ENCODE measurements at regions not wholly inside any gene's neighbourhood (a gene's known extent, or its start where the extent isn't known, plus 50 kb on each side); places are given as distances from the start of the nearest gene placed in this dataset.

DNA sequence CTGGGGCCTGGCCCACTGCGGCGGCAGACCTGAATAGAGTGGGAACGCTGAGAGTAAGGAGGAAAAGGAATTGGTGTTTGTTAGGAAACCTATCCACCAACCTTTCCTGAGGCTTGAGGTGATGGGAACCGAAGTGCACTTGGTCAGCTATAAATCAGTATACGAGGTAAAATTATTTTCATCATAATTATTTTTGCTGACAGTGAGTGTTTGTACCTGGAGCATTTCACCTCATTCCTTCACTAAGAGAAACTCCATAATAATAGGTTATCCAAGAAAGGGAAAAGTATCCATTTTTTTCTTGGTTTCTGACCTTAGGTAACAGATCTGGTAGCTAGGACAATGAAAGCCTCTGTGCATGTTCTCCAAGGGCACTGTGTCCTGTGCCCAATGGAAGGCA, 138.6 kb upstream of the RGPD4 start:
- Histone ChIP-seq H4K8ac (ENCODE audit: low read depth, low read length) (no peak overlapping the region), H2BK15ac (ENCODE audit: low read length) (no peak overlapping the region), H4K91ac (ENCODE audit: low read depth, low read length, poor library complexity) (no peak overlapping the region), H3K4me3 (ENCODE audit: low read length in 2 of 2) (no peak overlapping the region), H3K27ac (replicated peaks; ENCODE audit: low read length) (no peak overlapping the region), H3K79me1 (ENCODE audit: low read depth, low read length) (no peaks in the 10 kb centered on the region), H2BK5ac (ENCODE audit: low read length) (no peak overlapping the region), H3K4me1 (ENCODE audit: control insufficient read depth in 2 of 2, insufficient read depth in 1 of 2, low read depth in 1 of 2, low read length in 2 of 2) (peaks cover 0 to 5% of the 10 kb centered on the region in 2 donors), H2BK12ac (ENCODE audit: low read length) (no peak overlapping the region), H3K27me3 (ENCODE audit: control insufficient read depth in 3 of 3, insufficient read depth in 3 of 3, low read depth in 1 of 3, low read length in 3 of 3) (no peaks in the 10 kb centered on the region), H2AFZ (ENCODE audit: low read length) (no peak overlapping the region), H2AK5ac (ENCODE audit: low read depth, low read length) (no peak overlapping the region), H3K9ac (ENCODE audit: low read depth, low read length, poor library complexity) (no peak overlapping the region), H3K23ac (ENCODE audit: low read depth, low read length, poor library complexity) (no peak overlapping the region), H3K4ac (ENCODE audit: low read length) (no peak overlapping the region), H3K18ac (ENCODE audit: low read length) (no peak overlapping the region), H3K4me2 (ENCODE audit: insufficient read depth, low read length, poor library complexity, severe bottlenecking) (no peak overlapping the region), H3K14ac (ENCODE audit: low read length) (no peak overlapping the region), H2BK120ac (ENCODE audit: low read depth, low read length) (no peak overlapping the region), H3K9me3 (replicated peaks in 1 of 2; ENCODE audit: control insufficient read depth in 2 of 2, insufficient read depth in 1 of 2, low read depth in 1 of 2, low read length in 2 of 2) (no peaks in the 10 kb centered on the region), H3K36me3 (replicated peaks in 1 of 2; ENCODE audit: control insufficient read depth in 2 of 2, insufficient read depth in 2 of 2, low read length in 2 of 2) (no peaks in the 10 kb centered on the region)
- WGBS, 2 donors (ENCODE audit: extremely low coverage in 2 of 2, insufficient read length in 2 of 2, insufficient replicate concordance in 1 of 2) = no CpG with 5 or more reads among the region's 5 CpGs
- DNase-seq (ENCODE audit: low spot score) = no peak

- WGBS, 2 donors (ENCODE audit: extremely low coverage in 2 of 2, insufficient read length in 2 of 2, insufficient replicate concordance in 1 of 2) = no CpG with 5 or more reads among the region's 3 CpGs
These were observed 133.1 kb upstream of the RGPD4 start for GRCh38 chr2:107693604-107694003.

GRCh38 chr2:107694667-107695066, 132.0 kb upstream of the RGPD4 start:
- Histone ChIP-seq H3K27me3 (ENCODE audit: control insufficient read depth in 3 of 3, insufficient read depth in 3 of 3, low read depth in 1 of 3, low read length in 3 of 3) (no peaks in the 10 kb centered on the region), H4K8ac (ENCODE audit: low read depth, low read length) (no peak overlapping the region), H3K79me1 (ENCODE audit: low read depth, low read length) (peaks cover 2% of the 10 kb centered on the region), H3K9me3 (replicated peaks in 1 of 2; ENCODE audit: control insufficient read depth in 2 of 2, insufficient read depth in 1 of 2, low read depth in 1 of 2, low read length in 2 of 2) (peaks cover 0 to 3% of the 10 kb centered on the region in 2 donors), H2AFZ (ENCODE audit: low read length) (no peak overlapping the region), H2BK5ac (ENCODE audit: low read length) (no peak overlapping the region), H2BK120ac (ENCODE audit: low read depth, low read length) (no peak overlapping the region), H3K4me1 (ENCODE audit: control insufficient read depth in 2 of 2, insufficient read depth in 1 of 2, low read depth in 1 of 2, low read length in 2 of 2) (peaks cover 0 to 3% of the 10 kb centered on the region in 2 donors), H3K14ac (ENCODE audit: low read length) (peak overlapping the region; percentile 48), H3K36me3 (replicated peaks in 1 of 2; ENCODE audit: control insufficient read depth in 2 of 2, insufficient read depth in 2 of 2, low read length in 2 of 2) (no peaks in the 10 kb centered on the region), H3K23ac (ENCODE audit: low read depth, low read length, poor library complexity) (peak overlapping the region; percentile 29), H3K4me3 (ENCODE audit: low read length in 2 of 2) (peak overlapping the region in 1 of 2 donors; percentile 74), H3K4me2 (ENCODE audit: insufficient read depth, low read length, poor library complexity, severe bottlenecking) (no peak overlapping the region), H3K18ac (ENCODE audit: low read length) (no peak overlapping the region), H2BK15ac (ENCODE audit: low read length) (no peak overlapping the region), H2AK5ac (ENCODE audit: low read depth, low read length) (no peak overlapping the region), H2BK12ac (ENCODE audit: low read length) (no peak overlapping the region), H3K4ac (ENCODE audit: low read length) (no peak overlapping the region), H3K27ac (replicated peaks; ENCODE audit: low read length) (no peak overlapping the region), H4K91ac (ENCODE audit: low read depth, low read length, poor library complexity) (peak overlapping the region; percentile 65), H3K9ac (ENCODE audit: low read depth, low read length, poor library complexity) (no peak overlapping the region)
- DNase-seq (ENCODE audit: low spot score) = no peak
- WGBS, 2 donors (ENCODE audit: extremely low coverage in 2 of 2, insufficient read length in 2 of 2, insufficient replicate concordance in 1 of 2) = no CpG with 5 or more reads among the region's 5 CpGs

More at GRCh38 chr2:107693604-107694003, 133.1 kb upstream of the RGPD4 start:
- no peaks in the 10 kb centered on the region for H3K27me3 ChIP-seq (ENCODE audit: control insufficient read depth in 3 of 3, insufficient read depth in 3 of 3, low read depth in 1 of 3, low read length in 3 of 3)
- H3K18ac ChIP-seq (ENCODE audit: low read length) = no peak overlapping the region
- no peak overlapping the region for H3K9ac ChIP-seq (ENCODE audit: low read depth, low read length, poor library complexity)
- H3K23ac ChIP-seq (ENCODE audit: low read depth, low read length, poor library complexity) = no peak overlapping the region
- H3K36me3 ChIP-seq (replicated peaks in 1 of 2; ENCODE audit: control insufficient read depth in 2 of 2, insufficient read depth in 2 of 2, low read length in 2 of 2) = no peaks in the 10 kb centered on the region
- H3K4me1 ChIP-seq (ENCODE audit: control insufficient read depth in 2 of 2, insufficient read depth in 1 of 2, low read depth in 1 of 2, low read length in 2 of 2) = peaks cover 0 to 3% of the 10 kb centered on the region in 2 donors
- H2BK120ac ChIP-seq (ENCODE audit: low read depth, low read length) = no peak overlapping the region
- H2BK15ac ChIP-seq (ENCODE audit: low read length) = no peak overlapping the region
- no peak overlapping the region for H3K27ac ChIP-seq (replicated peaks; ENCODE audit: low read length)
- no peak overlapping the region for H3K4ac ChIP-seq (ENCODE audit: low read length)
- H2BK12ac ChIP-seq (ENCODE audit: low read length) = no peak overlapping the region
- no peak overlapping the region for H3K4me2 ChIP-seq (ENCODE audit: insufficient read depth, low read length, poor library complexity, severe bottlenecking)
- no peak overlapping the region for H2AFZ ChIP-seq (ENCODE audit: low read length)
- no peak overlapping the region for H2BK5ac ChIP-seq (ENCODE audit: low read length)
- H3K4me3 ChIP-seq (ENCODE audit: low read length in 2 of 2) = no peak overlapping the region
- H4K8ac ChIP-seq (ENCODE audit: low read depth, low read length) = no peak overlapping the region
- peaks cover 0 to 3% of the 10 kb centered on the region in 2 donors for H3K9me3 ChIP-seq (replicated peaks in 1 of 2; ENCODE audit: control insufficient read depth in 2 of 2, insufficient read depth in 1 of 2, low read depth in 1 of 2, low read length in 2 of 2)
- H3K14ac ChIP-seq (ENCODE audit: low read length) = no peak overlapping the region
- no peak overlapping the region for H4K91ac ChIP-seq (ENCODE audit: low read depth, low read length, poor library complexity)
- H3K79me1 ChIP-seq (ENCODE audit: low read depth, low read length) = peaks cover 2% of the 10 kb centered on the region
- no peak for DNase-seq (ENCODE audit: low spot score)
- no peak overlapping the region for H2AK5ac ChIP-seq (ENCODE audit: low read depth, low read length)

- no peak overlapping the region for H2BK12ac ChIP-seq (ENCODE audit: low read length)
- H3K79me1 ChIP-seq (ENCODE audit: low read depth, low read length) = peaks cover 2% of the 10 kb centered on the region
- H3K27ac ChIP-seq (replicated peaks; ENCODE audit: low read length) = no peak overlapping the region
- H3K4me1 ChIP-seq (ENCODE audit: control insufficient read depth in 2 of 2, insufficient read depth in 1 of 2, low read depth in 1 of 2, low read length in 2 of 2) = peaks cover 3 to 4% of the 10 kb centered on the region in 2 donors
- H3K27me3 ChIP-seq (ENCODE audit: control insufficient read depth in 3 of 3, insufficient read depth in 3 of 3, low read depth in 1 of 3, low read length in 3 of 3) = no peaks in the 10 kb centered on the region
- peaks cover 0 to 3% of the 10 kb centered on the region in 2 donors for H3K9me3 ChIP-seq (replicated peaks in 1 of 2; ENCODE audit: control insufficient read depth in 2 of 2, insufficient read depth in 1 of 2, low read depth in 1 of 2, low read length in 2 of 2)
- no peak overlapping the region for H3K9ac ChIP-seq (ENCODE audit: low read depth, low read length, poor library complexity)
- H3K4me2 ChIP-seq (ENCODE audit: insufficient read depth, low read length, poor library complexity, severe bottlenecking) = no peak overlapping the region
- no peak overlapping the region for H2BK5ac ChIP-seq (ENCODE audit: low read length)
- no peak overlapping the region for H2AFZ ChIP-seq (ENCODE audit: low read length)
- no peaks in the 10 kb centered on the region for H3K36me3 ChIP-seq (replicated peaks in 1 of 2; ENCODE audit: control insufficient read depth in 2 of 2, insufficient read depth in 2 of 2, low read length in 2 of 2)
- H3K18ac ChIP-seq (ENCODE audit: low read length) = no peak overlapping the region
- no peak overlapping the region for H2BK120ac ChIP-seq (ENCODE audit: low read depth, low read length)
- no peak overlapping the region for H4K8ac ChIP-seq (ENCODE audit: low read depth, low read length)
- no peak overlapping the region for H3K4me3 ChIP-seq (ENCODE audit: low read length in 2 of 2)
- H3K14ac ChIP-seq (ENCODE audit: low read length) = no peak overlapping the region
- no peak overlapping the region for H2BK15ac ChIP-seq (ENCODE audit: low read length)
- no peak overlapping the region for H2AK5ac ChIP-seq (ENCODE audit: low read depth, low read length)
- H3K4ac ChIP-seq (ENCODE audit: low read length) = no peak overlapping the region
- no peak for DNase-seq (ENCODE audit: low spot score)
- no peak overlapping the region for H4K91ac ChIP-seq (ENCODE audit: low read depth, low read length, poor library complexity)
- no peak overlapping the region for H3K23ac ChIP-seq (ENCODE audit: low read depth, low read length, poor library complexity)
These were observed 129.3 kb upstream of the RGPD4 start for GRCh38 chr2:107697385-107697784.
